Coronary artery (tissue), 2 donors: ENCODE measurements at regions not wholly inside any gene's neighbourhood (a gene's known extent, or its start where the extent isn't known, plus 50 kb on each side); places are given as distances from the start of the nearest gene placed in this dataset.
"Not testable (repeated sequence)": the region's sequence is repeated elsewhere in the genome, so short reads cannot be mapped to it uniquely, and the experiment has no call there.

ENCODE experiments used
- DNase-seq: peaks from one replicate; pipeline ENCODE4 v3.0.0-alpha.2; 2017; ENCODE audit warnings: low spot score
- H3K27ac ChIP-seq, 2 donors: fragments of 200-600 bp; sonication (generic); one replicate each; pipeline ENCODE4 v1.5.1; 2016 to 2019
- H3K4me3 ChIP-seq: fragments of 200-600 bp; sonication (generic); 2 replicates; pipeline ENCODE4 v1.5.1; 2016; ENCODE audit warnings: mild to moderate bottlenecking, moderate library complexity
- TF ChIP-seq, protein P1 (sequence below): fragments of 200-600 bp; sonication (generic); IDR thresholded peaks from one replicate; pipeline ENCODE4 v1.5.1; 2019; ENCODE audit warnings: antibody characterized with exemption

DNA sequence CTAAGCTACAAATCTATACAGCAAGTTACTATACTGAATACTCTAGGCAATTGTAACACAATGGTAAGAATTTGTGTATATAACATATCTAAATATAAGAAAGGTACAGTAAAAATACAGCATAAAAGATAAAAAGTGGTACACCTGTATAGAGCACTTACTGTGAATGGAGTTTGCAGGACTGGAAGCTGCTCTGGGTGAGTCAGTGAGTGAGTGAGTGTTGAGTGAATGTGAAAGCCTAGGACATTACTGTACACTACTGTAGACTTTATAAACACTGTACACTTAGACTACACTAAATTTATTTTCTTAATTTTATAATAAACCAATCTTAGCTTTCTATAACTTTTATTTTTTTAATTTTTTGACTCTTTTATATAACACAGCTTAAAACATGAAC is 123.1 kb downstream of the ZMAT3 start:
- no peak overlapping the region for H3K4me3 ChIP-seq
- DNase-seq = no peak
- TF ChIP-seq, protein P1, sequence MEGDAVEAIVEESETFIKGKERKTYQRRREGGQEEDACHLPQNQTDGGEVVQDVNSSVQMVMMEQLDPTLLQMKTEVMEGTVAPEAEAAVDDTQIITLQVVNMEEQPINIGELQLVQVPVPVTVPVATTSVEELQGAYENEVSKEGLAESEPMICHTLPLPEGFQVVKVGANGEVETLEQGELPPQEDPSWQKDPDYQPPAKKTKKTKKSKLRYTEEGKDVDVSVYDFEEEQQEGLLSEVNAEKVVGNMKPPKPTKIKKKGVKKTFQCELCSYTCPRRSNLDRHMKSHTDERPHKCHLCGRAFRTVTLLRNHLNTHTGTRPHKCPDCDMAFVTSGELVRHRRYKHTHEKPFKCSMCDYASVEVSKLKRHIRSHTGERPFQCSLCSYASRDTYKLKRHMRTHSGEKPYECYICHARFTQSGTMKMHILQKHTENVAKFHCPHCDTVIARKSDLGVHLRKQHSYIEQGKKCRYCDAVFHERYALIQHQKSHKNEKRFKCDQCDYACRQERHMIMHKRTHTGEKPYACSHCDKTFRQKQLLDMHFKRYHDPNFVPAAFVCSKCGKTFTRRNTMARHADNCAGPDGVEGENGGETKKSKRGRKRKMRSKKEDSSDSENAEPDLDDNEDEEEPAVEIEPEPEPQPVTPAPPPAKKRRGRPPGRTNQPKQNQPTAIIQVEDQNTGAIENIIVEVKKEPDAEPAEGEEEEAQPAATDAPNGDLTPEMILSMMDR = no peak

DNA sequence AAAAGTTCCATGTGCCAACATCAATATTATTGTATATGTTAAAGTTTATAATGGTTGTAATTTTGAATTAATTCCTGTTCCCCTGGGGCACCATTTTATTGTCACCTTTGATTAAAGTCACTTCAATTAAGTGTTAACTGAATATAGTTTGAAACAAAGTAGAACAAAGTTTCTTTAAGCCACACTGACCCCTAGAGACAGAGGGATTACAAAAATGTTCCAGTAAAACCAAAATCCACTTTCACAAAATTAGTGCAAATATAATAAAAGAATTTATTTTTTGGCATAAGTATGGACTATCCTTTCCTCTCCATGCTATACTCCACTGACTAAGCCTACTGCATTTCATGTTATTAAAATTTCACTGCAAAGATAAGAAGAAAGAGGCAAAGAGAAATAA is 123.9 kb downstream of the ZMAT3 start:
- H3K27ac ChIP-seq = no peak overlapping the region
- no peak overlapping the region for H3K4me3 ChIP-seq
- no peak for DNase-seq
- TF ChIP-seq, protein P1 = no peak

More for the DNA sequence above, 123.1 kb downstream of the ZMAT3 start:
- no peak overlapping the region for H3K27ac ChIP-seq

GRCh38 chr3:178942261-178942660 is 129.3 kb downstream of the ZMAT3 start:
- H3K27ac ChIP-seq, H3K4me3 ChIP-seq, DNase-seq: not testable (repeated sequence)

DNA sequence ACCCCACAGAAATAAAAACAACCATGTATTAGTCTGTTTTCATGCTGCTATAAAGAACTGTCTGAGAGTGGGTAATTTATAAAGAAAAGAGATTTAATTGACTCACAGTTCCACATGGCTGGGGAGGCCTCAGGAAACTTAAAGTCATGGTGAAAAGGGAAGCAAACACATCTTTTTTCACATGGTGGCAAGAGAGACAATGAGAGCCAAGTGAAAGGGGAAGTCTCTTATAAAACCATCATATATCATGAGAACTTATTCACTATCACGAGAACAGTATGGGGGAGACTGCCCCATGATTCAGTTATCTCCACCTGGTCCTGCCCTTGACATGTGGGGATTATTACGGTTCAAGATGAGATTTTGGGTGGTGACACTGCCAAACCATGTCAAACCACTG is 141.5 kb downstream of the ZMAT3 start:
- TF ChIP-seq, protein P1 = no peak
- Histone ChIP-seq H3K4me3 (no peak overlapping the region), H3K27ac (no peak overlapping the region)
- no peak for DNase-seq

DNA sequence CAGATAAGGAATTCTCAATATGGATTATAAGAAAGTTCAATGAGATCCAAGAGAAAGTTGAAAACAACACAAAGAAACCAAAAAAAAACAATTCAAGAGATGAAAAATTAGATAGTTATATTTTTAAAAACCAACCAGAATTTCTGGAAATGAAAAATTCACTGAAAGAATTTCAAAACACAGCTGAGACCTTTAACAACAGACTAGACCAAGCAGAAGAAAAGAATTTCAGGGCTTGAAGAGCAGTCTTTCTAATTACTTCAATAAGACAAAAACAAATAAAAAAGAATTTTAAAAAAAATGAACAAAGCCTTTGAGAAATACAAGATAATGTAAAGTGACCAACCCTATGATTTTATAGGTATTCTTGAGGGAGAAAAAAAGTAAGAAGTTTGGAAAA is 155.4 kb downstream of the ZMAT3 start:
- no peak for DNase-seq
- TF ChIP-seq, protein P1 = no peak
- no peak overlapping the region for H3K4me3 ChIP-seq
- no peak overlapping the region for H3K27ac ChIP-seq

GRCh38 chr3:178915365-178915764 is 156.2 kb downstream of the ZMAT3 start:
- H3K4me3 ChIP-seq = no peak overlapping the region
- DNase-seq = no peak
- no peak overlapping the region for H3K27ac ChIP-seq
- TF ChIP-seq, protein P1 = no peak

- DNase-seq = no peak
- TF ChIP-seq, protein P1 = no peak
- Histone ChIP-seq H3K27ac (no peak overlapping the region), H3K4me3 (no peak overlapping the region)
Observed at GRCh38 chr3:178907081-178907480, 164.5 kb downstream of the ZMAT3 start.

- TF ChIP-seq, protein P1 = no peak
- DNase-seq = no peak
- no peak overlapping the region for H3K27ac ChIP-seq
- H3K4me3 ChIP-seq = no peak overlapping the region
Observed at GRCh38 chr3:178901204-178901603, 170.4 kb downstream of the ZMAT3 start.
